Uterus (tissue), 2 donors: ENCODE measurements at regions not wholly inside any gene's neighbourhood (a gene's known extent, or its start where the extent isn't known, plus 50 kb on each side); places are given as distances from the start of the nearest gene placed in this dataset.

ENCODE experiments used
- CTCF ChIP-seq, 4 experiments: fragments of 200-600 bp in 2 of 4; fragments of 450-650 bp in 2 of 4; sonication (generic) in 2 of 4; IDR thresholded peaks; one replicate each; pipeline ENCODE4 v1.5.1; 2016 to 2019; ENCODE audit warnings: antibody characterized with exemption in 4 of 4, mild to moderate bottlenecking in 2 of 4, moderate library complexity in 1 of 4
- POLR2A ChIP-seq, 2 donors: fragments of 450-650 bp; IDR thresholded peaks; one replicate each; pipeline ENCODE4 v1.6.1; 2016; ENCODE audit warnings: antibody characterized with exemption in 2 of 2, mild to moderate bottlenecking in 1 of 2, moderate library complexity in 1 of 2

DNA sequence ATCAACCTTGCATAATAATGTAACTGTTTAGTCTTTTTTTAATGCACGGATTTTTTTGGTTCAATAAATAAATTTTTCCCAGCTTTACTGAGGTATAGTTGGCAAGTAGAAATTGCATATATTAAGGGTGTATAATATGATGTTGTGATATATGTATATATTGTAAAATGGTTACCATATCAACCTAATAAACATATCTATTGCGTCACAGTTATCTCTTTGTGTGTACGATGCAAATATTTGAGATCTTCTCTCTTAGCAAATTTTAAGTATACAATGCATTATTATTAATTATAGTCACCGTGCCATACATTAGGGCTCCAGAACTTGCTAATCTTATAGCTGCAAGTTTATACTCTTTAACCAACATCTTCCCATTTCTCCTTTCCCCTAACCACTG lies 57.2 kb upstream of the TMEM161B start:
- TF ChIP-seq CTCF (IDR thresholded peaks at IDR 0.05) = no peak
- no peak for TF ChIP-seq POLR2A (IDR thresholded peaks at IDR 0.05)
